Upper lobe of right lung (tissue), 1 donor: ENCODE measurements at regions not wholly inside any gene's neighbourhood (a gene's known extent, or its start where the extent isn't known, plus 50 kb on each side); places are given as distances from the start of the nearest gene placed in this dataset.

Source experiments
- ATAC-seq: fragments of 200-7000 bp; cut with Tn5 transposase; one replicate; pipeline ENCODE4 v1.9.1; 2020; ENCODE audit warnings: mild to moderate bottlenecking, moderate library complexity
- DNase-seq: peaks from one replicate; pipeline ENCODE4 v3.0.0-alpha.2; 2020
- H3K27ac ChIP-seq: fragments of 200-600 bp; one replicate; pipeline ENCODE4 v1.8.0; 2022
- H3K27me3 ChIP-seq: fragments of 200-600 bp; one replicate; pipeline ENCODE4 v1.8.0; 2022; ENCODE audit warnings: mild to moderate bottlenecking
- H3K36me3 ChIP-seq: fragments of 200-600 bp; one replicate; pipeline ENCODE4 v1.8.0; 2022
- H3K4me1 ChIP-seq: fragments of 200-600 bp; one replicate; pipeline ENCODE4 v1.8.0; 2022
- H3K4me3 ChIP-seq: fragments of 200-600 bp; one replicate; pipeline ENCODE4 v1.8.0; 2022; ENCODE audit warnings: mild to moderate bottlenecking
- H3K9me3 ChIP-seq: fragments of 200-600 bp; one replicate; pipeline ENCODE4 v1.8.0; 2022
- intact Hi-C: fragments of 100-400 bp; cut with DNase I; formaldehyde crosslinking; loops from one replicate; pipeline ENCODE4 v1.11.0; 2022
- TF ChIP-seq, protein P1 (sequence below): fragments of 200-600 bp; IDR thresholded peaks from one replicate; pipeline ENCODE4 v1.8.0; 2022; ENCODE audit warnings: antibody characterized with exemption
- donor health status: DM: no; HTN: yes; CAD: no; lungs with severe emphysema.

DNA sequence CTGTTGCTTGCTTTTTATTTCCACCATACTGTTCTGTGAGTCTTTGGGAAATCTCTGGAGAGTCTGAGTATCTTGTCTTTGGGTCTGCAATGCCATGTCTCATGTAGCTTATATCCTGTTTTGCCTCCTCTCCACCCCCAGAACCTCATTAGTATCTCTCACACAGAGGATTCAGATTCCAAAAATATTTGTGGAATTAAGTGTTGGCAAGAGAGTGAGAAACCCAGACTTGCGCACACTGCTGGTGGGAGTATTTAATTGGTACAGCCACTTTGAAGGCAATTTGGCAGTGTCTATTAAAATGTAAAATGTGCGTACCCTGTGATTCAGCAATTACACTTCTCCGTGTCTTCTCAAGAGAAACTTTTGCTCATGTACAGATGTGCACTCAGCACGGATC lies 68.6 kb downstream of the ZNF621 start:
- DNase-seq (no peak), ATAC-seq (no peak)
- Histone ChIP-seq H3K27me3 (no peaks in the 10 kb centered on the region), H3K4me1 (no peaks in the 10 kb centered on the region), H3K27ac (no peak overlapping the region), H3K36me3 (no peaks in the 10 kb centered on the region), H3K9me3 (no peaks in the 10 kb centered on the region), H3K4me3 (no peak overlapping the region)
- TF ChIP-seq, protein P1, sequence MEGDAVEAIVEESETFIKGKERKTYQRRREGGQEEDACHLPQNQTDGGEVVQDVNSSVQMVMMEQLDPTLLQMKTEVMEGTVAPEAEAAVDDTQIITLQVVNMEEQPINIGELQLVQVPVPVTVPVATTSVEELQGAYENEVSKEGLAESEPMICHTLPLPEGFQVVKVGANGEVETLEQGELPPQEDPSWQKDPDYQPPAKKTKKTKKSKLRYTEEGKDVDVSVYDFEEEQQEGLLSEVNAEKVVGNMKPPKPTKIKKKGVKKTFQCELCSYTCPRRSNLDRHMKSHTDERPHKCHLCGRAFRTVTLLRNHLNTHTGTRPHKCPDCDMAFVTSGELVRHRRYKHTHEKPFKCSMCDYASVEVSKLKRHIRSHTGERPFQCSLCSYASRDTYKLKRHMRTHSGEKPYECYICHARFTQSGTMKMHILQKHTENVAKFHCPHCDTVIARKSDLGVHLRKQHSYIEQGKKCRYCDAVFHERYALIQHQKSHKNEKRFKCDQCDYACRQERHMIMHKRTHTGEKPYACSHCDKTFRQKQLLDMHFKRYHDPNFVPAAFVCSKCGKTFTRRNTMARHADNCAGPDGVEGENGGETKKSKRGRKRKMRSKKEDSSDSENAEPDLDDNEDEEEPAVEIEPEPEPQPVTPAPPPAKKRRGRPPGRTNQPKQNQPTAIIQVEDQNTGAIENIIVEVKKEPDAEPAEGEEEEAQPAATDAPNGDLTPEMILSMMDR: no peak
- intact Hi-C loops: no loop called here

DNA sequence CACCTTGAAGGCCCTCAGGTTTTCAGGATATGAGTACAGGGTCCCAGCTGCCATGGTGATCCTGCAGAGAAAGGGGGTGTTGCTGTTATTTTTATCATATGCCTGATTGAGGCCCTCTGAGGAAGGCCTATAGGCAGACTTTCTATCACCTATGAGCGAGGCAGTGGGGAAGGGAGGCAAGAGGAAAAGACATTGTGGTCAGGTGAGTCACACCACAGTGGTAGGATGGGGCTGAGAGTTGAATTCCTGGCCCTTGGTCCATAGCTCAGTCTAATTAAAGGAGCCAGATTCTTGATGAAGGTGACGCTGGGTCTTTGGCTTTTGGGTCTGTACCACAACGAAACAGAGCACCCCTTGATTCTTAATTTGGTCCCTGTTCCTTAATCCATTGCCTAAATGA lies 72.7 kb downstream of the ZNF621 start:
- Histone ChIP-seq H3K9me3 (no peaks in the 10 kb centered on the region), H3K4me3 (no peak overlapping the region), H3K27ac (no peak overlapping the region), H3K4me1 (no peaks in the 10 kb centered on the region), H3K36me3 (no peaks in the 10 kb centered on the region), H3K27me3 (no peaks in the 10 kb centered on the region)
- DNase-seq (no peak), ATAC-seq (no peak)
- TF ChIP-seq, protein P1: no peak
- intact Hi-C loops: no loop called here

DNA sequence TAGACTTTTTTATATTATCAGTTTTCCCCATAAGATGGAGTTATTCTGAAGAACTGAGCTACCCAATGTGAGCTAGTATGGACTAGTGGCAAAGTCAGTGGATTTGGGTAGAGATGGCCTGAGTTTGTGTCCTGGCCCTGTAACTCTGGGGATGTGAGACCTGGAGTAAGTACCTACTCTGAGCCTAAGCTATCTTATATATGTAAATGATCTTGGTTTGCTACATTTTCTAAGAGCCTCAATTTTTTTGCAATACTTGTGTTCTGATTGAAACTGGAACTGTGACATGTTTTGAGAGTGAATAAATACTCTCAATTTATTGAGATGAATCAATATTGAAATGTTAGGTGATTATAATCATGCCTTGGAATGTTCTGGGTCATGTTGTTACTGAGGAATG lies 73.6 kb downstream of the ZNF621 start:
- Histone ChIP-seq H3K36me3 (no peaks in the 10 kb centered on the region), H3K27ac (no peak overlapping the region), H3K4me3 (no peak overlapping the region), H3K4me1 (no peaks in the 10 kb centered on the region), H3K27me3 (no peaks in the 10 kb centered on the region), H3K9me3 (no peaks in the 10 kb centered on the region)
- no peak for ATAC-seq
- TF ChIP-seq, protein P1: no peak
- intact Hi-C loops: no loop called here
- no peak for DNase-seq

DNA sequence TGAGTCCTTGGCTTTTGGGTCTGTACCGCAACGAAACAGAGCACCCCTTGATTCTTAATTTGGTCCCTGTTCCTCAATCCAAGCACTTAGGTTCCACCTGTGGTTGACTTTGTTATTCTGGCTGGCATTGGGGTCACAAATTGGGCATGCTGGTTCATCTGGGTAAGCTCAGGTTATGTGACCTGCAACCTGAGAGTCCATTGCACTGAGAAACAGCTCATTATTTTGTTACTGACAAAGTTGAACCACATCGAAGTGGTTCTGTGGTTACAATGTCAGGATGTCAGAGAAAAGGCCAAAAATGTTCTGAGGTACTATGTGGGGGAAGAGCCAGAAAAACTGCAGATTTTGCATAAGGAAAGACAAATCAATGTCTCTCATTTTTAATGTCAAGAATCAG lies 74.2 kb downstream of the ZNF621 start:
- ATAC-seq (no peak), DNase-seq (no peak)
- H3K36me3 ChIP-seq: no peaks in the 10 kb centered on the region
- H3K9me3 ChIP-seq: no peaks in the 10 kb centered on the region
- intact Hi-C loops: no loop called here
- no peaks in the 10 kb centered on the region for H3K4me1 ChIP-seq
- TF ChIP-seq, protein P1: no peak
- no peak overlapping the region for H3K4me3 ChIP-seq
- no peaks in the 10 kb centered on the region for H3K27me3 ChIP-seq
- no peak overlapping the region for H3K27ac ChIP-seq

DNA sequence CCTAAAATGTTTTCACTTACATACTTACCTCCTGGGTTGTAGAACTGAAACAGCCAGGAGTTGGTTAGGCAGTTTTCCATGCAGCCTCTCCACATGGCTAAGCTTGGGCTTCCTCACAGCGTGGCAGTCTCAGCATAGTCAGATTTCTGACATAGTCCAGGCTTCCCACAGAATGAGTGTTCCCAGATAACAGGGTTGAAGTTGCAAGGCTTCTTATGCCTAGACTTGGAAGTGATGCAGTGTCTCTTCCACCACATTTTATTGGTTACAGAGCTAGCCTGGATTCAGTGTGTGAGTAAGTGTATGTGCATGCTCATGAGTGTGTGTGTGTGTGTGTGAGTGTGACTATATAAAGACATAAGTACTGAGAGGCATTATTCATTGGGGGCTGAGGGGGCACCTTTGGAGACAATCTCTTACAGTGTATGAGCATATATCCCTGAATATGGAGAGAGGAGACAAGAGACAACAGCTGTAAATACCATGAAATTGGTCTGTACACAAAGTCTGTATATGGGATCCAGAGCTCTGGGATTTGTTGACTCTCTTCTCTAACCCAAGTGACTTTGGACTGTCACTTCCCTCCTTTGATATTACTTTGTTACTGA lies 78.1 kb downstream of the ZNF621 start:
- no peak overlapping the region for H3K27ac ChIP-seq
- H3K4me1 ChIP-seq: no peaks in the 10 kb centered on the region
- DNase-seq: no peak
- TF ChIP-seq, protein P1: no peak
- intact Hi-C loops: no loop called here
- H3K4me3 ChIP-seq: no peak overlapping the region
- no peaks in the 10 kb centered on the region for H3K9me3 ChIP-seq
- no peaks in the 10 kb centered on the region for H3K27me3 ChIP-seq
- no peak for ATAC-seq
- no peaks in the 10 kb centered on the region for H3K36me3 ChIP-seq

DNA sequence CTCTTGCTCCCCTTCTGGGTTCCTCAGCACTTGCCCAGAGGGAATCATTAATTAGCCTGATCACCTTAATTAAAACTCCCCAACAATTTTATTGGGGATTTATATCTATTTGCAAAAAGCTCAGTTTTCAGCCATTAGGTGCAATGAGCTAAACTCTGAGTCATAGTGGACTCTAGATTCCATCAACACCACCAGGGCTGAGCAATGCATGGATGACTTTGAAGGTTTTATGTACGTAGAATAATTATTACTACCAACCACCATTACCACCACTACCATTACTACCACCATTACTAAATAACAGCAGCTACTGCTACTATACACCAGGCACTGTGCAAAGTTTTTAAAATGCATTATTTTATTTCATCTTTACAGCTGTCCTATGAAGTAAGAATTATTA lies 81.2 kb downstream of the ZNF621 start:
- no peak overlapping the region for H3K27ac ChIP-seq
- H3K36me3 ChIP-seq: no peaks in the 10 kb centered on the region
- H3K4me1 ChIP-seq: no peaks in the 10 kb centered on the region
- intact Hi-C loops: no loop called here
- TF ChIP-seq, protein P1: no peak
- no peaks in the 10 kb centered on the region for H3K27me3 ChIP-seq
- DNase-seq (no peak), ATAC-seq (no peak)
- H3K9me3 ChIP-seq: no peaks in the 10 kb centered on the region
- H3K4me3 ChIP-seq: no peak overlapping the region
